Neural progenitor cell (in vitro differentiated cells): ENCODE measurements at regions not wholly inside any gene's neighbourhood (a gene's known extent, or its start where the extent isn't known, plus 50 kb on each side); places are given as distances from the start of the nearest gene placed in this dataset.

Experiments used
- EZH2 ChIP-seq: fragments of 200-600 bp; sonication (generic); IDR thresholded peaks from 2 replicates; pipeline ENCODE4 v1.6.1; 2017; ENCODE audit warnings: antibody characterized with exemption, mild to moderate bottlenecking, moderate library complexity
- EZH2phosphoT487 ChIP-seq: fragments of 200-600 bp; sonication (generic); IDR thresholded peaks from 2 replicates; pipeline ENCODE4 v1.6.1; 2017; ENCODE audit warnings: antibody characterized with exemption
- TF ChIP-seq, protein P1 (sequence below): fragments of 200-600 bp; sonication (generic); IDR thresholded peaks from 2 replicates; pipeline ENCODE4 v1.5.1; 2017; ENCODE audit warnings: antibody characterized with exemption, mild to moderate bottlenecking

DNA sequence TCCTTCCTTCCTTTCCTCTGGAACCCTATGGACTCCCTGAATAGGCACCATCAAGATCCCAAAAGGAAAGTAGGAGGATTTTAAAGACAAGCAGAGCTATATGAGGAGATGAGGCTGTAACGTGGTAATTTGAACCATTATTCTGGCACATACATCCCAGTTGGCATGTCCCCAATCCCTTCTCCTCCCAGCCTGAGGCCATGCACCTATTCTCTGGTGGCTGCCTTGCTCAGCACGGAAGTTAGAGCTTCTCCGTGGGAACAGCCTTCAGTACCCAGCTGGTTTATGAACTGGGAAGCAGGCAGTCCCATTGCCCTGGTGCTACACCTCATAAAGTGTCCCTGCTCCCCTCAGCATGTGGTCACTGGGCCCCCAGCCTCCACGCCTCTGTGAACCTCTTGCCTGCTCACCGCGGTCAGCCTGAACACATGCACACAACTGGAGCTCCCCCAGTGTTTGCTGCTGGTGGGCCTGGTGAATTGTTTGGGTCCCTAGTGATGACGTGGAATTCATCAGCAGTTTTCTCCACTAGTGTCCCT lies 139.9 kb upstream of the PLET1 start:
- TF ChIP-seq, protein P1, sequence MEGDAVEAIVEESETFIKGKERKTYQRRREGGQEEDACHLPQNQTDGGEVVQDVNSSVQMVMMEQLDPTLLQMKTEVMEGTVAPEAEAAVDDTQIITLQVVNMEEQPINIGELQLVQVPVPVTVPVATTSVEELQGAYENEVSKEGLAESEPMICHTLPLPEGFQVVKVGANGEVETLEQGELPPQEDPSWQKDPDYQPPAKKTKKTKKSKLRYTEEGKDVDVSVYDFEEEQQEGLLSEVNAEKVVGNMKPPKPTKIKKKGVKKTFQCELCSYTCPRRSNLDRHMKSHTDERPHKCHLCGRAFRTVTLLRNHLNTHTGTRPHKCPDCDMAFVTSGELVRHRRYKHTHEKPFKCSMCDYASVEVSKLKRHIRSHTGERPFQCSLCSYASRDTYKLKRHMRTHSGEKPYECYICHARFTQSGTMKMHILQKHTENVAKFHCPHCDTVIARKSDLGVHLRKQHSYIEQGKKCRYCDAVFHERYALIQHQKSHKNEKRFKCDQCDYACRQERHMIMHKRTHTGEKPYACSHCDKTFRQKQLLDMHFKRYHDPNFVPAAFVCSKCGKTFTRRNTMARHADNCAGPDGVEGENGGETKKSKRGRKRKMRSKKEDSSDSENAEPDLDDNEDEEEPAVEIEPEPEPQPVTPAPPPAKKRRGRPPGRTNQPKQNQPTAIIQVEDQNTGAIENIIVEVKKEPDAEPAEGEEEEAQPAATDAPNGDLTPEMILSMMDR: no peak
- TF ChIP-seq EZH2 (no peak), EZH2phosphoT487 (no peak)
